ENCODE measurements at regions not wholly inside any gene's neighbourhood (a gene's known extent, or its start where the extent isn't known, plus 50 kb on each side); places are given as distances from the start of the nearest gene placed in this dataset.

GRCh38 chr11:42661942-42662341 is 649.9 kb upstream of the API5 start:
- no peak overlapping the region for H3K9ac ChIP-seq (ENCODE audit: low read depth, low read length)
- no peak overlapping the region for H3K4me3 ChIP-seq (ENCODE audit: low read depth in 1 of 2, low read length in 2 of 2)
- ATAC-seq (ENCODE audit: insufficient read depth, low read depth) (no peak), DNase-seq (no peak)
- no peak overlapping the region for H3K27ac ChIP-seq (ENCODE audit: low read length)
- no peaks in the 10 kb centered on the region for H4K20me1 ChIP-seq (ENCODE audit: insufficient read depth, low read length)
- H3K27me3 ChIP-seq (ENCODE audit: insufficient read depth, low read length, poor library complexity) = no peaks in the 10 kb centered on the region
- H3K36me3 ChIP-seq (ENCODE audit: insufficient read depth, low read length) = no peaks in the 10 kb centered on the region
- H2AFZ ChIP-seq (ENCODE audit: low read depth, low read length) = no peak overlapping the region
- no peak overlapping the region for H3K4me2 ChIP-seq (ENCODE audit: insufficient read depth, low read length)
- TF ChIP-seq CTCF (IDR thresholded peaks at IDR 0.05; ENCODE audit: borderline replicate concordance, extremely low read depth, low read length, poor library complexity, severe bottlenecking) (no peak), EZH2 (IDR thresholded peaks at IDR 0.05; ENCODE audit: borderline replicate concordance, low read depth, low read length, severe bottlenecking) (no peak)
- no peaks in the 10 kb centered on the region for H3K4me1 ChIP-seq (ENCODE audit: insufficient read depth, low read length)
- no peaks in the 10 kb centered on the region for H3K9me3 ChIP-seq (ENCODE audit: insufficient read depth, low read length, severe bottlenecking)
- H3K79me2 ChIP-seq (ENCODE audit: insufficient read depth, low read length) = no peaks in the 10 kb centered on the region

GRCh38 chr11:42669248-42669976 is 642.4 kb upstream of the API5 start:
- Histone ChIP-seq H2AFZ (ENCODE audit: low read depth, low read length) (no peak overlapping the region), H3K27me3 (ENCODE audit: insufficient read depth, low read length, poor library complexity) (no peaks in the 10 kb centered on the region)

GRCh38 chr11:42674436-42674835 is 637.4 kb upstream of the API5 start:
- no peak for ATAC-seq (ENCODE audit: insufficient read depth, low read depth)
- TF ChIP-seq EZH2 (IDR thresholded peaks at IDR 0.05; ENCODE audit: borderline replicate concordance, low read depth, low read length, severe bottlenecking) (no peak), CTCF (IDR thresholded peaks at IDR 0.05; ENCODE audit: borderline replicate concordance, extremely low read depth, low read length, poor library complexity, severe bottlenecking) (no peak)
- Histone ChIP-seq H4K20me1 (ENCODE audit: insufficient read depth, low read length) (no peaks in the 10 kb centered on the region), H3K79me2 (ENCODE audit: insufficient read depth, low read length) (no peaks in the 10 kb centered on the region), H3K4me3 (ENCODE audit: low read depth in 1 of 2, low read length in 2 of 2) (no peak overlapping the region), H3K4me1 (ENCODE audit: insufficient read depth, low read length) (no peaks in the 10 kb centered on the region), H3K27ac (ENCODE audit: low read length) (no peak overlapping the region), H3K9me3 (ENCODE audit: insufficient read depth, low read length, severe bottlenecking) (no peaks in the 10 kb centered on the region), H3K27me3 (ENCODE audit: insufficient read depth, low read length, poor library complexity) (no peaks in the 10 kb centered on the region), H3K36me3 (ENCODE audit: insufficient read depth, low read length) (no peaks in the 10 kb centered on the region), H3K4me2 (ENCODE audit: insufficient read depth, low read length) (no peak overlapping the region), H3K9ac (ENCODE audit: low read depth, low read length) (no peak overlapping the region), H2AFZ (ENCODE audit: low read depth, low read length) (no peak overlapping the region)
- DNase-seq = no peak

More at GRCh38 chr11:42669248-42669976, 642.4 kb upstream of the API5 start:
- no peaks in the 10 kb centered on the region for H3K36me3 ChIP-seq (ENCODE audit: insufficient read depth, low read length)
- no peak overlapping the region for H3K27ac ChIP-seq (ENCODE audit: low read length)
- ATAC-seq (ENCODE audit: insufficient read depth, low read depth) (no peak), DNase-seq (no peak)
- no peak overlapping the region for H3K4me2 ChIP-seq (ENCODE audit: insufficient read depth, low read length)
- no peak overlapping the region for H3K4me3 ChIP-seq (ENCODE audit: low read depth in 1 of 2, low read length in 2 of 2)
- no peaks in the 10 kb centered on the region for H3K9me3 ChIP-seq (ENCODE audit: insufficient read depth, low read length, severe bottlenecking)
- no peak overlapping the region for H3K9ac ChIP-seq (ENCODE audit: low read depth, low read length)
- no peaks in the 10 kb centered on the region for H4K20me1 ChIP-seq (ENCODE audit: insufficient read depth, low read length)
- H3K4me1 ChIP-seq (ENCODE audit: insufficient read depth, low read length) = no peaks in the 10 kb centered on the region
- TF ChIP-seq EZH2 (IDR thresholded peaks at IDR 0.05; ENCODE audit: borderline replicate concordance, low read depth, low read length, severe bottlenecking) (no peak), CTCF (IDR thresholded peaks at IDR 0.05; ENCODE audit: borderline replicate concordance, extremely low read depth, low read length, poor library complexity, severe bottlenecking) (no peak)
- H3K79me2 ChIP-seq (ENCODE audit: insufficient read depth, low read length) = no peaks in the 10 kb centered on the region

All from DND-41 (cell line).